ENCODE measurements at regions not wholly inside any gene's neighbourhood (a gene's known extent, or its start where the extent isn't known, plus 50 kb on each side); places are given as distances from the start of the nearest gene placed in this dataset.

DNA sequence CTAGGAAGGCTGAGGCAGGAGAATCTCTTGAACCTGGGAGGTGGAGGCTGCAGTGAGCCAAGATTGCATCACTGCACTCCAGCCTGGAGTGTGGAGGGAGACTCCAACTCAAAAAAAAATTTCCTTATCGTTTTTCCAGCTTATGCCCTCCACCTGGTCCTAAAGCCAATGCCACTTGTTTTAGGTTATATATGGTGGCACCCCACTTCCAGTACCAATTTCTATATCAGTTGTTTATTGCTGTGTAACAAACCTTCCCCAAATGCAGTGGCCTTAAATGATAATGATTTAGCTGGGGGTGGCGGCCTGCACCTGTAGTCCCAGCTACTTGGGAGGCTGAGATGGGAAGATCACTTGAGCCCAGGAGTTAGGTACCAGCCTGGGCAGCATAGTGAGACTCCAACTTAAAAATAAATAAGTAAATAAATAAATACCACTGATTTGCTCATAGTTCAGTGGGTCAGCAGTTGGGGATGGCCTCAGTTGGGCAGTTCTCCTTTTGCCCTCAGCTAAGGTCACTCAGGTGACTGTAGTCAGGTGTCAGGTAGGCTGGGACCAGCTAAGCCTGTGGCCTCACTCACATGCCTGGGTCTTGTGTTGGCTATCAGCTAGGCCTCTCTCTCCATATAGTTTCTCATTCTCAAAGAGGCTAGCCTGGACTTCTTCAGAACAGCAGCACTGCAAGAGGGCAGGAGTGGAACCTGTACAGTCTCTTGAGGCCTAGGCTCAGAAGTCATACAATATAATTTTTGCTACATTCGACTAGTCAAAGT, 113.7 kb upstream of the GATA6 start:
- H3K9me3 ChIP-seq (ENCODE audit: control insufficient read depth, low read length) = no peaks in the 10 kb centered on the region
- H3K4me1 ChIP-seq = no peaks in the 10 kb centered on the region
- no peak overlapping the region for H3K27ac ChIP-seq
- H3K9ac ChIP-seq = no peak overlapping the region
- H3K36me3 ChIP-seq (ENCODE audit: control insufficient read depth, insufficient read depth, low read length) = no peaks in the 10 kb centered on the region
- no peak overlapping the region for H3K4me3 ChIP-seq (ENCODE audit: low read depth, low read length)
- no peak overlapping the region for H3K4me2 ChIP-seq (ENCODE audit: low read length)
- TF ChIP-seq, protein P1, sequence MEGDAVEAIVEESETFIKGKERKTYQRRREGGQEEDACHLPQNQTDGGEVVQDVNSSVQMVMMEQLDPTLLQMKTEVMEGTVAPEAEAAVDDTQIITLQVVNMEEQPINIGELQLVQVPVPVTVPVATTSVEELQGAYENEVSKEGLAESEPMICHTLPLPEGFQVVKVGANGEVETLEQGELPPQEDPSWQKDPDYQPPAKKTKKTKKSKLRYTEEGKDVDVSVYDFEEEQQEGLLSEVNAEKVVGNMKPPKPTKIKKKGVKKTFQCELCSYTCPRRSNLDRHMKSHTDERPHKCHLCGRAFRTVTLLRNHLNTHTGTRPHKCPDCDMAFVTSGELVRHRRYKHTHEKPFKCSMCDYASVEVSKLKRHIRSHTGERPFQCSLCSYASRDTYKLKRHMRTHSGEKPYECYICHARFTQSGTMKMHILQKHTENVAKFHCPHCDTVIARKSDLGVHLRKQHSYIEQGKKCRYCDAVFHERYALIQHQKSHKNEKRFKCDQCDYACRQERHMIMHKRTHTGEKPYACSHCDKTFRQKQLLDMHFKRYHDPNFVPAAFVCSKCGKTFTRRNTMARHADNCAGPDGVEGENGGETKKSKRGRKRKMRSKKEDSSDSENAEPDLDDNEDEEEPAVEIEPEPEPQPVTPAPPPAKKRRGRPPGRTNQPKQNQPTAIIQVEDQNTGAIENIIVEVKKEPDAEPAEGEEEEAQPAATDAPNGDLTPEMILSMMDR (IDR thresholded peaks at IDR 0.05) = no peak
- H3K27me3 ChIP-seq (ENCODE audit: control insufficient read depth, insufficient read depth, low read length) = no peaks in the 10 kb centered on the region
- no peaks in the 10 kb centered on the region for H3K79me2 ChIP-seq
- H2AFZ ChIP-seq = no peak overlapping the region

DNA sequence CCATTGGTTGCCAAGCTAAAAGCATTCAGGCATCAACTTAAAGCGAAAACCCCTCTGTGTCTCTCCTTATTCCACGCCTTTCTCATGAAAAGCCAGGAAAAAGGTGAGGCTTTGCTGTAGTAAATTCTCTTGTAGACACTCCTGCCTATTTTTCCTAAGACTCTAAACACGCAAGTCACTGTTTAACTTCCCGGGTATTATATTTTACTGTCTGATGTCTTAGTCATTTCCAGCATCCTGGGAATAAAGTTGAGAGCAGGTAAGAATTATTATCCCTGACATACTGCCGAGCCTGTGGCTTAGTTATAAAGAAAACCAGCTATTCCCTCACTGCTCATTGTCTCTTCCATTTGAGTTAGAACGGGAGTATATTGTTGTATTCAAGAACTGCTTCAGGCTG, 112.4 kb upstream of the GATA6 start:
- H3K4me1 ChIP-seq = no peaks in the 10 kb centered on the region
- H3K27ac ChIP-seq = no peak overlapping the region
- no peak overlapping the region for H2AFZ ChIP-seq
- no peaks in the 10 kb centered on the region for H3K36me3 ChIP-seq (ENCODE audit: control insufficient read depth, insufficient read depth, low read length)
- no peaks in the 10 kb centered on the region for H3K27me3 ChIP-seq (ENCODE audit: control insufficient read depth, insufficient read depth, low read length)
- H3K4me2 ChIP-seq (ENCODE audit: low read length) = no peak overlapping the region
- H3K9ac ChIP-seq = no peak overlapping the region
- no peaks in the 10 kb centered on the region for H3K79me2 ChIP-seq
- TF ChIP-seq, protein P1 (IDR thresholded peaks at IDR 0.05) = no peak
- H3K4me3 ChIP-seq (ENCODE audit: low read depth, low read length) = no peak overlapping the region
- H3K9me3 ChIP-seq (ENCODE audit: control insufficient read depth, low read length) = no peaks in the 10 kb centered on the region

DNA sequence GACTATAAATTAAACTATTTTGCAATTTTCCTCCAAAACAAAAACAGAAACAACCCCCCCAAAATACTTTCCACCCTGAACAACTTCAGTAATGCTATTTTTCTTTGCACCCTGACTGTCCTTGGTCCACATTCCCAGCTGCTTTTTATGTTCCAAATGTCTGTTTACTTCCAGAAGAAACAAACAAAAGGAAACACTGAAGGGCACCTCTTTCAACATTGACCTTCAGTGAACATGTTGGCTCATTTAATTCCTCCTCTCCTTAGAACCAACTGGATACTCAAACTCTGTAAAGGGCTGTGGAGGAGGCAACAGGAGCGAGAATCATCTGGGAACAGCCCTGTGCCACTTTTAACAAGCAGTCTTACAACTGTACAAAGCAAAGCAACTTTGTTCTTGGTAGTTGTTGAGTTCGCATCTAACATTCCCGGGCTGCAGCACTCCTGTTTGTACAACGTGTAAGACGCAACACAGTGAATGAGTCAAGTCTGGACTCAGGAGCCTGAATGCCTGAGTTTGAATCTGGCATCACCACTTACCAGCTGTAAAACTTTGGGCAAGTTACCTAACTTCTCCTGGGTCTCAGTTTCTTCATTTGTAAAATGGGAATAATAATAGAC, 111.4 kb upstream of the GATA6 start:
- TF ChIP-seq, protein P1 (IDR thresholded peaks at IDR 0.05) = no peak
- H3K4me1 ChIP-seq = no peaks in the 10 kb centered on the region

DNA sequence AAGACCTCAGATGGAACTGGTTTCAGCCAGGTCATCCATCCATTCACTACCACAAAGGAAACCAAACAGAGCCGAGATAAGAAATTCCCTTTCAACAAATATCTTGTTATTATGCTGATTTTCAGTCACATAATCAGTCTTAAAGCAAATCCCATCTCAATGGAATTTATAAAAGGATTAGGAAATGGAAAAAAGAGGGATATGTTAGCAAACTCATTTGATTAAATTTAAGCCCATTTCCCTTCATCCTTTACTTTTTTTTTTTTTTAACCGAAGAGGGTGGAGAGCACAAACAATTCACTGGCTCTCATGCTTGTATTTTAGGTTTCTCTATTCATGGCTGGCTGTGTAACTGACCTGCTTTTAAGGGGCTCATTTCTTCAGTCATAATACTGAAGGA, 109.0 kb upstream of the GATA6 start:
- no peak overlapping the region for H3K4me2 ChIP-seq (ENCODE audit: low read length)
- no peaks in the 10 kb centered on the region for H3K9me3 ChIP-seq (ENCODE audit: control insufficient read depth, low read length)
- H3K4me1 ChIP-seq = no peaks in the 10 kb centered on the region
- H3K36me3 ChIP-seq (ENCODE audit: control insufficient read depth, insufficient read depth, low read length) = no peaks in the 10 kb centered on the region
- H3K9ac ChIP-seq = no peak overlapping the region
- H3K27me3 ChIP-seq (ENCODE audit: control insufficient read depth, insufficient read depth, low read length) = no peaks in the 10 kb centered on the region
- H3K4me3 ChIP-seq (ENCODE audit: low read depth, low read length) = no peak overlapping the region
- no peaks in the 10 kb centered on the region for H3K79me2 ChIP-seq
- TF ChIP-seq, protein P1 (IDR thresholded peaks at IDR 0.05) = no peak
- H3K27ac ChIP-seq = no peak overlapping the region
- no peak overlapping the region for H2AFZ ChIP-seq

More for the DNA sequence above, 111.4 kb upstream of the GATA6 start:
- no peak overlapping the region for H2AFZ ChIP-seq
- no peaks in the 10 kb centered on the region for H3K79me2 ChIP-seq
- H3K9ac ChIP-seq = no peak overlapping the region
- no peak overlapping the region for H3K27ac ChIP-seq
- no peaks in the 10 kb centered on the region for H3K36me3 ChIP-seq (ENCODE audit: control insufficient read depth, insufficient read depth, low read length)
- H3K4me2 ChIP-seq (ENCODE audit: low read length) = no peak overlapping the region
- no peaks in the 10 kb centered on the region for H3K27me3 ChIP-seq (ENCODE audit: control insufficient read depth, insufficient read depth, low read length)
- no peaks in the 10 kb centered on the region for H3K9me3 ChIP-seq (ENCODE audit: control insufficient read depth, low read length)
- H3K4me3 ChIP-seq (ENCODE audit: low read depth, low read length) = no peak overlapping the region

All from parathyroid adenoma (tissue), 2 donors.